ENCODE measurements at regions not wholly inside any gene's neighbourhood (a gene's known extent, or its start where the extent isn't known, plus 50 kb on each side); places are given as distances from the start of the nearest gene placed in this dataset.

GRCh38 chr13:90732049-90732448, 615.4 kb upstream of the MIR17HG start:
- TF ChIP-seq, protein P1, sequence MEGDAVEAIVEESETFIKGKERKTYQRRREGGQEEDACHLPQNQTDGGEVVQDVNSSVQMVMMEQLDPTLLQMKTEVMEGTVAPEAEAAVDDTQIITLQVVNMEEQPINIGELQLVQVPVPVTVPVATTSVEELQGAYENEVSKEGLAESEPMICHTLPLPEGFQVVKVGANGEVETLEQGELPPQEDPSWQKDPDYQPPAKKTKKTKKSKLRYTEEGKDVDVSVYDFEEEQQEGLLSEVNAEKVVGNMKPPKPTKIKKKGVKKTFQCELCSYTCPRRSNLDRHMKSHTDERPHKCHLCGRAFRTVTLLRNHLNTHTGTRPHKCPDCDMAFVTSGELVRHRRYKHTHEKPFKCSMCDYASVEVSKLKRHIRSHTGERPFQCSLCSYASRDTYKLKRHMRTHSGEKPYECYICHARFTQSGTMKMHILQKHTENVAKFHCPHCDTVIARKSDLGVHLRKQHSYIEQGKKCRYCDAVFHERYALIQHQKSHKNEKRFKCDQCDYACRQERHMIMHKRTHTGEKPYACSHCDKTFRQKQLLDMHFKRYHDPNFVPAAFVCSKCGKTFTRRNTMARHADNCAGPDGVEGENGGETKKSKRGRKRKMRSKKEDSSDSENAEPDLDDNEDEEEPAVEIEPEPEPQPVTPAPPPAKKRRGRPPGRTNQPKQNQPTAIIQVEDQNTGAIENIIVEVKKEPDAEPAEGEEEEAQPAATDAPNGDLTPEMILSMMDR (IDR thresholded peaks at IDR 0.05), result no peak
- TF ChIP-seq POLR2AphosphoS5 (IDR thresholded peaks at IDR 0.05), result no peak
- TF ChIP-seq EP300 (IDR thresholded peaks at IDR 0.05; ENCODE audit: low read depth), result no peak
